PC-9 (cell line): ENCODE measurements at regions not wholly inside any gene's neighbourhood (a gene's known extent, or its start where the extent isn't known, plus 50 kb on each side); places are given as distances from the start of the nearest gene placed in this dataset.

Experiments
- EZH2 ChIP-seq: fragments of 200-600 bp; sonication (generic); IDR thresholded peaks from 2 replicates; pipeline ENCODE4 v1.8.0; 2017; ENCODE audit warnings: antibody characterized with exemption, low read depth
- TF ChIP-seq, protein P1 (sequence below): fragments of 200-600 bp; sonication (generic); conservative IDR thresholded peaks from 2 replicates; pipeline ENCODE4 v1.6.1; 2017; ENCODE audit warnings: mixed run types, antibody characterized with exemption, mild to moderate bottlenecking, moderate library complexity

GRCh38 chr6:71488186-71488585 is 199.6 kb downstream of the OGFRL1 start:
- TF ChIP-seq, protein P1, sequence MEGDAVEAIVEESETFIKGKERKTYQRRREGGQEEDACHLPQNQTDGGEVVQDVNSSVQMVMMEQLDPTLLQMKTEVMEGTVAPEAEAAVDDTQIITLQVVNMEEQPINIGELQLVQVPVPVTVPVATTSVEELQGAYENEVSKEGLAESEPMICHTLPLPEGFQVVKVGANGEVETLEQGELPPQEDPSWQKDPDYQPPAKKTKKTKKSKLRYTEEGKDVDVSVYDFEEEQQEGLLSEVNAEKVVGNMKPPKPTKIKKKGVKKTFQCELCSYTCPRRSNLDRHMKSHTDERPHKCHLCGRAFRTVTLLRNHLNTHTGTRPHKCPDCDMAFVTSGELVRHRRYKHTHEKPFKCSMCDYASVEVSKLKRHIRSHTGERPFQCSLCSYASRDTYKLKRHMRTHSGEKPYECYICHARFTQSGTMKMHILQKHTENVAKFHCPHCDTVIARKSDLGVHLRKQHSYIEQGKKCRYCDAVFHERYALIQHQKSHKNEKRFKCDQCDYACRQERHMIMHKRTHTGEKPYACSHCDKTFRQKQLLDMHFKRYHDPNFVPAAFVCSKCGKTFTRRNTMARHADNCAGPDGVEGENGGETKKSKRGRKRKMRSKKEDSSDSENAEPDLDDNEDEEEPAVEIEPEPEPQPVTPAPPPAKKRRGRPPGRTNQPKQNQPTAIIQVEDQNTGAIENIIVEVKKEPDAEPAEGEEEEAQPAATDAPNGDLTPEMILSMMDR, result no peak
- TF ChIP-seq EZH2, result no peak
